RPMI8226 (cell line): ENCODE measurements at regions not wholly inside any gene's neighbourhood (a gene's known extent, or its start where the extent isn't known, plus 50 kb on each side); places are given as distances from the start of the nearest gene placed in this dataset.

Experiments
- DNase-seq: peaks from one replicate; pipeline ENCODE4 v3.0.0-alpha.2; 2015

DNA sequence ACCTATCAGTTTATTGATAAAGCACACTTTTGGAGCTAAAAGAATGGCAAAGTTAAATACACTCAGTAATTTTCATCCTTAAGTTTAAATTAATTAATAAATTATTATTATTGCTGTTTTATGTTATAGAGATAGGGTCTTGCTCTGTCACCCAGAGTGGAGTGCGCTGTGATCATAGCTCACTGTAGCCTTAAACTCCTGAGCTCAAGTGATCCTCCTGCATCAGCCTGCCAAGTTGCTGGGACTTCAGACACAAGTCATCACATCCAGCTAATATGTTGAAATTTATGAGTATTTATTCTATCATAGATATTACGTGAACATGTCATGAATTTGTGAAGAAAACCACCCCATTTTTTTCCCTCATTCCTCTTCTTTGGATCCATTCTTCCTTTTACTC, 64.2 kb downstream of the GJA1 start:
- no peak for DNase-seq

DNA sequence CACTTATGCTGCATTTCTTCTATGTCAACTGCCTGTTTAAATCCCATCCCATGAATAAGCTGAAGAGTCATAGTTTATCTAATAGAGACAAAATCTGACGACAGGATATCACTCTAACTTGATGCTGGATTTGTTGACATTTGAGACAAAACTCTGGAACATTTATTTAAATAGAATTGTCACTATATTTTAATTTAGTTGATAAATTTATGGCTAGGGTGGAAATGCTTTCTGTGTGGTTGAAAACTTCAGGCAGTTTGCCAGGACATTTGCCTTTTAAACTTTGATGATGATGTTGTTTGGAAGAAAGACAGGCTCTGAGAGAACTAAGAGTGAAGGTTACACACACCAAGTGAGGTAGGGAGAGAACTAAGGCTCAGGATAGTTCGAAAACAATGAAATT, 68.1 kb downstream of the GJA1 start:
- DNase-seq: no peak

DNA sequence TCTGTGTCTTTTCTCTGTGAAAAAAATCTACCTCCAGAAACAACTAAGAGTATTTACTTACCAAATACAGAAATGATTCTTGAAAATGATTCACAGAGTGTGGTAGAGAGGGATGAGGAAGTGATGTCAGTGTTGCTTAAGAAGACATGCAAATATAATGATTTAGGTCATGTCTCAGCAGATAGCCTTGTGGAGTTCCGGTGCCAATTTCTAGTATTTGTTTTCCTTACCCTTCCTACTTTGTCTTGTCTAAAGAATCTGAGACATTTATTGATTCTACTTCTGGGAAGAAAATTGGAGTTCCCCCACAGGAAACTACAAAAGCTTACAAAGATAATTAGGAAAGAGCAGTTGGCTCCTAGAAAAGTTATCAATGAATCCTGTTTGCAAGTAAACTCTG, 68.8 kb downstream of the GJA1 start:
- DNase-seq: no peak

DNA sequence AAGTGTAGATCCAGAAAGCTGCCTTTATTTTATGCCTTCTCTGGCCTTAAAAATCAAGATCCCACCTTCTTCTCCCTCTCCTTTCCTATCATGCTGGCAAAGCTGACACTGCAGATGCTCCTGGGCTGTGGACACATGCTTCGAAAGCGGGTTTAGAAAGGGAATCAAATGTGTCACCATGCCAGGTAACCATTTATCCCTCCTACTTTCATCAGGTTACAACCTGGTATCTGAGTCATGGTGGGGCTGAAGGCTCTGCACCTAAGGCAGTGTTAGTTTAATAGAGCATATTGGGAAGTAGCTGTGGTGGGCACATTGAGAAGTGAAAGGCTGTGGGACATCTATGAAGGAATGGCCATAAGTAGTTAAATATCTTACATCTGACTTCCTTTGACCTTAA, 69.8 kb downstream of the GJA1 start:
- no peak for DNase-seq

DNA sequence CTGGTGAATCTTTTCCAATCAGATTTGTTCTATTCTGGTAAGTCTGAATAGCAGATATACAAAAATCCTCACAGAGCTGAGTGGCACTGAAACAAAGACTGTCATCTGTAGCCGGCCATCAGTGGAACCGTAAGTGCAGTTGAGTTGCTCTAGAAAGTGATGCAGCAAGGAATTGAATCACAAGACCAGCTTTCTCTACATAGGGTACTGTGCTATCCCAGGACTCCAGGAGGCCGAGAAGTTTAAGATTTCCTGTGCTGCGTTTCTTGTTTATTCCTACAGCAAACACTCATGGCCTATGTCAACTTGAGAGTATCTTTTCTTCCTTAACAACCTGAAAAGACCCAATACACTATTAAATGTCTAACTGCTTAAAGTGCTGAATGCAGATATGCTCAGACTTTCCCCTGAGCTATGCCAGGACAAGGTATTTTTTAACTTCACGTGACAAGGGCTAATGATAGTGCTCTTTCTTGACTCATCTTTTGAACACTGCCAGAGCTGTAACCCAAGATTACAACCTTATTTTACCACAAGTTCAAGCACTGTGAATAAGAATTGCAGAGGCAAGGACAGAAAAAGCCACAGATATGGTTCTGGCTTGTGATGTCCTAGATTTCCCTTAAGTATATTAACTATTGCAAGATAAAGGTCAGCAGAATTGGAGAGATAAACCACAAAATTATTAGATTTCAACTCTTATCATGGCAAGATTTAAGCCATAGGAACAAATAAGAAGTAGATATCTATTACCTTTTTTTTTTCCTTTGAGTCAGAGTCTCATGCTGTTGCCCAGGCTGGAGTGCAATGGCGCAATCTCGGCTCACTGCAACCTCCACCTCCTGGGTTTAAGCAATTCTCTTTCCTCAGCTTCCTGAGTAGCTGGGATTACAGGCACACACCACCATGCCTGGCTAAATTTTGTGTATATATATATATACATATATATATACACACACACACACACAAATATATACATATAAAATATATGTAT, 71.6 kb downstream of the GJA1 start:
- no peak for DNase-seq

DNA sequence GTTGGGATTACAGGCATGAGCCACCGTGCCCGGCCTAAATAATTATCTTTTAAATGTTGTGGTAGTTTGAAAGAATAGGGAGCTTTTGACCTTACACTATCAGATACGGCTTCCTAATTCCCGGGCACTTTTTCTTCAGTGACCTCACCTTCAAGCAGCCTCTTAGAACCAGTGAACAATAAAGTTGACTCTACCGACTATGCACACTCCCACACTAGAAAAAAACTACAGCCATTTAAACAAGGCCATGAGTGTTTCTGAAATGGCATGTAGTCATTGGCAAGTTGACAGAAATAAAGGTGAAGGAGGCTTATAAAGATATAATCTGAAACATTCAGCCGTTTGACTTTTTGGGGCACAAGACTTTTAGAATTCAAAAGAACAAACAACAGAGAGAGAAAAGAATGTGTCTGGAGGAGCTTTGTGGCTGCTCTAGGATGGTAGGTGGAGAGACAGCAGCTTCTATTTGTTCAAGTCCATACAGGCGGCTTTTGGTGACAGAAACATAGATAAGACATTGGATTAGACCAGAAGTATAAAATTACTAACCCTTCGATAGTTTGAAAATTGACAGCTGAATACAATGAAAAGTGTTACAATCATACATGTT, 75.2 kb downstream of the GJA1 start:
- DNase-seq: no peak

DNA sequence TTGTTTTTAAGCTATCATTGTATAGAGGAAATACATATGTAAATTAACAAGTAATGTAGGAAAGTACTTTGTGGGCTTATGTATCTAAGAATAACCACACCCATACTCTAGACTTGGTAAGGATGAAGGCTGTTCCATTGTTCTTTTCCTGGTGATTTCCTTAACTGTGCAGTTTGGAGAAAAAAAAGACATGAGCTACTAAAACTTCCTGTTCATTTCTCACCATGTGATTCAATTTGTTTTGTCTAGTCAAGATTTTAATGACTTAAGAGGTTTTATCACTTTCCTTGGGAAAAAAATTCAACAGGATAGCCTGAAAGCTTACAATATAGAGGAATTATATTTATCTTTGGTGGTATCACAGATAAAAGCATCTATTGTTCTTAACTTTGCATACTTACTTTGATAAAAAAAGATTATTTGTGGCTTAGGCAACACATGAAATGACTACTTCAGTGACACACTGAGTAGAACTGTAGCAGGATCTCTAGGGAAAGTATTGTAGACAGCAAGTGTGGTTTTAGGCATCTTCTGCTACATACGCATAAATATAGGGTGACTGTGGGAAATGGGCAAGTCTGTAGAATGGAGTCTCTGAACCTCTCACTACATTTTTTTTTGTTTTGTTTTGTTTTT, 80.3 kb downstream of the GJA1 start:
- no peak for DNase-seq

DNA sequence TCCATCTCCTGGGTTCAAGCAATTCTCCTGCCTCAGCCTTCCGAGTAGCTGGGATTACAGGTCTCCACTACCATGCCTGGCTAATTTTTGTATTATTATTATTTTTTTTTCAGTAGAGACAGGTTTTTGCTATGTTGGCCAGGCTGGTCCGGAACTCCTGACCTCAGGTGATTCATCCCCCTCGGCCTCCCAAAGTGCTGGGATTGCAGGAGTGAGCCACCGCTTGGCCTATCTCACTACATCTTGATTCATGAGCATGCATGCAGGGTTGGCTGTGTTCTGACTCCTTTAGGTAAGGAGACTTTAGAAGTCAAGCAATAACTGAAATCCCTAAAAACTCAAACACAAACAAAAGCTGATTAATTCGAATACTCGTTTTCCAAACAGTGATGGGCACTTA, 80.9 kb downstream of the GJA1 start:
- DNase-seq: no peak

DNA sequence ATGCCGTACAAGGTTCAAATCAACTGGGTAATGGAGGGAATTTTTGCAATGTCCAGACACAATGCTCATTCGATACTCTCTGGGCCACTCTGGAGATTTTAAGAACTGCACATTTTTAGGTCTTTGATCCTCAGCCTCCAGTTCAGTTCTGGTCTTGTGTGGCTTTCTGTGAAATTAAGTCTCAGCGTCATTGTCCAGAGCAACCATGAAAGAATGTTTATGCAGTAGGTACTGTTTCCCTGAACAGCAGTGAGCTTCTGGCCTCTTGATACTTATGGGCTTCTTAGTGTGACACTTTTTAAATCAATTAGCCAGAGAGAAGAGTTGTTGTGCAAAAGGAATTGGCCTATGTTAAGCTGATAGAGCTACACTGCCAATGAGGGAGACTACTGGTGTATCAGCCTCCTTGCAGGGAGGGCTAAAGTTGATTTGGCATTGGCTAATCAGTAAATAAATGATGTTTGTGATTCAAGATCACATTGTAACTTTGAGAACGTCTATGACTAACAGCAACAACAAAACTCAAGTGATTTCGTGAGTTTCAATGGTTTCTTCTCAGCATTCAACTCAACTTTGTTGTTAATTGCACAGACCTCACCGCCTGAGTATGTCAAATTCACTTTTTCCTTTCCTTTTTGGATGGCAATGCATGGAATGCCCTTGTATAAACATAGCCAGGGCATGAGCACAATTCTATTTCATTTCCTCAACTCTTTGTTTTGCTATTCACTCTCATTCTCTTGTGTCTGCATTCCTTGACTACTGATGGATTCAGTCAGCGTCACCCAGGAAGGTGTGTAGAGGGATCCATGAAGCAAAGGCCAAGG, 85.1 kb downstream of the GJA1 start:
- DNase-seq: no peak

DNA sequence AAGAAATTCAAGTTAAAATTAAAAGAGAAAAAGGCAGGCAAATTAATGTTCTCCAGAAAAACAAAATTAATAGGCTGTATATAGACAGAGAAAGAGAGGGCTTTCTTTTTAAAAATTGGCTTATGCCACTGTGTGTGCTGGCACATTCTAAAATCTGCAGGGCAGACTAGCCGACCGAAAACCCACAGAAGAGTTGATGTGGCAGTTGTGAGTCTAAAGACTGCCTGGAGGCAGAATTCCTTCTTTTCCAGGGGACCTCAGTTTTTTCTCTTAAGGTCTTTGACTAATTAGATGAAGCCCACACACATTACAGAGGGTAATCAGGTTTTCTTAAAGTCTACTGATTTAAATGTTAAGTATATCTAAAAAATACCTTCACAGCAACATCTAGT, 85.7 kb downstream of the GJA1 start:
- no peak for DNase-seq

DNA sequence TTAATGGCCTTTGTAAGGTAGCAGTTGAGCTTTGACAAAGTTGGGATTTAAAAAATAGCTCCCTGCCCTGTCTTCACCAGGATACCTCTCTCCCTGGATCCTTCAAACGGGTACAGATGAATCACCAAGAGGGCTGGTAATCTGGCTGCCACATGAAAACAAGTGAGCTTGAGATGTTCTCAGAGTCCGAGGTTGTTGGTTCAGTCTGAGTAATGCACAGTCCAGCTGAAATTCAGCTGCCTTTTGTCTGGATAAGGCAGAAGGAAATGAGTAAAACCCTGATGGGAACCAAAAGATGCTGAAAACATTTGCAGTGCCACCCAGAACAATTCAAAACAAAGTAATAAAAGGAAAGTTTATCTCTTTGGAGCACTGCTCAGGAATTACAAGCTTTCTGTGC, 86.8 kb downstream of the GJA1 start:
- no peak for DNase-seq

DNA sequence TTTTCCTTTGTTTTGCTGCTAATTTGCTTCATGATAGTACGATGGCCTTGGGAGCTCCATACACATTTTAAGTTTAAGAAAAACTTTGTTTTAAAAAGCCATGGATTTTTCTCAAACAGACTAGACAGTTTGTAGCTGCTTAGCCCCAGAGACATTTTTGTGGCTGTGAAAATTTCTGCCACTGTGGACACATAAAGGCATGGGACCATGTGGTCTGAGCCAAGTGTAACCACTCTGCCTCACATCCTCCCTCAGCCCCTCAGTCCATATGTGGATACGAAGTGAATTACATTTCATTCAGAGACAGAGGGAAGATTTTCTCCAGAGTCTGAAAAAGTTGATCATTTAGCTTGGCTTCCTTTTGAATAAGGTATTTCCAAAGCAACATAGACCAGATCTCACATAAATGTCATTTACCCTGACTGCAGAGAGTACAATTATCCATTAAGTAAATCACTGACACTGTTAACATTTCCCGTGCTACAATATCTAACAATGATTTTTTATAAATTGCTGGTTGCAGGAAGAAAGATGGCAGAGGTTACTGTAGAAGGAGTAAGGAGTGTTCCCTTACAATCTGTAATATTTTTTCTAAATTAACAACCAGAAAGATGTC, 87.4 kb downstream of the GJA1 start:
- no peak for DNase-seq

DNA sequence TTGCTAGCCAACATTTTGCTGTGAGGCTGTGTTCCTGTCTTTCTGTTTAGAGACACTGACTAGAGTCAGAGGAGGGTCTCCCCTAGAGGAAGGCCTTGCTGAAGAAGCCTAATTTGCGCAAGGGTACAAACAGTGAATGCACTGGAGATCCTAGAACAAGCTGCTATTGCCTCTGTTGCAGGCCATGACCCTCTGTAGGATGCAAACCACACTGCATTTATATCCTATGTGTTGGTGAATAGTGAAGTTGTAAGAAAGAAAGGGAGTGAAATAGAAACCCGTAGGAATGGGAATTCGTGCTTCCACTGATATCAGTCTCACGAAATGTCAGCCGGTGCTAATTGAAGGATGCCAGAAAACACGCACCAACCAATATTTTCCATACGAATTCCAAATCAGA, 88.2 kb downstream of the GJA1 start:
- no peak for DNase-seq

DNA sequence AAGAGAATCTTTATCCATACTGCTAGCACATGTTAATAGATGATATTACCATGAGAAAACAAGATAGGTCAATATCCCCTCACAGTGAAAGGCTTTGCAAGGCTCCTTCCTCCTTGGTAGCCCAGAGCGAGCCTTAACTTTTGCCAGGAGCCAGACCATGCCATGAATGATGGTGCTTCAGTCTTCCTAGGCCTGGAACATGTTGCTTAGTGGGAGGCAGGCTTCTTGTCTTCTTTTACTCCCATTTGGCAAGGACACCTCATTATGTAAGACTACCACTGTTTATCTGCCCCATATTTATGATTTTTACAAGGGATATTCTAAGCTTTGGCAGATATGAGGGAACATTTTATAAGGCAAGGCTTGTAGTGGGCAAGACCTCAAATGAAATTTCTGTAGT, 90.8 kb downstream of the GJA1 start:
- no peak for DNase-seq

DNA sequence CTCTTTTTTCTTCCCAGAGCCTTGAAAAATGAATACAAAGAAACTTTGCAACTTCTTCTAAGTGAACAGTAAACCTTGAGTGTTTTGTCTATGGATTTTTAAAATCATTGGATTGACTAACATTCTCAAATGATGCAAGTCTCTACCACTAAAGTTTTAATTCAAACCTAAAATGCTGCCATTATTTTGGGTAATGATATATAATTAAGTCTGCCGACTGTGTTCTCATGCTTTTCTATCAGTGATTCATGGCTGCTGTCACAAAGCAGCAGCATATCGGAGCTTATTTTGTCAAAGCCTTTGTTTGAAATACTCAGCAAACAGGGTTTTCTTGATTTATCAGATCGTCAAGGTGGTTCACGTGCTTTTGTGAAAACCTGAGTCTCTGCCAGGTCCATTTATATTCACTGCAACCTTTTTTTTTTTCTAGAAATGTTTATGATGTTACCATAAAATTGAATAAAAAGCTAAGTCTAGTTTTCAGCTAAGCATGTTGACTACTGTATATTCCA, 96.3 kb downstream of the GJA1 start:
- DNase-seq: no peak

DNA sequence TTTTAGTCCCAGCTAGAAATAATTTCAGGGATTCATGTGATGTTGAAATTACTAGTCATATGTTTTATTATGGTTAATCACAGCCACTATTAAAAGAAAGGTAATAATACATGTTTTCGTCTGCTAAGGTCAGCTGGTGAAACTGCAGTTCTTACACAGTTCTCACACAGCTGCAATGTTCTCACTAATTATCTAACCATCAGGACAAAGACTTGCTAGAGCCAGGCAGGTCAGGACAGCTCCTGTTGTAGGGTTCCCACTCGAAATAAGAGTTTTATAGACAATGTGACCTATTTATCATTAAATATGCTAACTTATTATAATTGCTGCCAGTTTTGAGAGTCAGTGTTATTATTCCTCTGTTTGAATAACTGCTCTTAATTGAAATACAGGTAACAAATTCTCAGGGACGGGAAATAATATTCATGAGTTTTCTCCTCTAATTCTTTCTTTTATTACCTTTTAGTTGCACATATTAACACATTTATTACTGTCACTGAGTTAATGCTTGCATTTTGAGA, 97.9 kb downstream of the GJA1 start:
- DNase-seq: no peak

DNA sequence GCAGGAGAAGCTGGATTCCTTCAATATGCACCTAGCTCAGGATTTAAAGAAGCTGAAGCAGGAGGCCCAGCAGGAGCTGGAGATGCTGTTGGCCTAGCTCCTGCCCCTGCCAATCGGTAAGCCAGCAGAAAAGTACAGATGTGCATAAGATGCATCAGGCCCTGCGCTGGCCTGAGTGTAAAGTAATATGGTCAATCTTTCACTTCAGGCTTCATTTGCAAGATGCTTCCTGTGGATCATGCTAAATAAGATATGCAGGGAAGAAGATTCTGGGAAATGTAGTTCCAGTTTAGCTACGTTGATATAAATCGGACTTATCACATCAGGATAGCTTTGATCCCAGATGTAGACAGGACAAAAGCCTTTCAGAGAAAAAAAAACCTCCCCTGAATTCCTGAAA, 100.3 kb downstream of the GJA1 start:
- no peak for DNase-seq

DNA sequence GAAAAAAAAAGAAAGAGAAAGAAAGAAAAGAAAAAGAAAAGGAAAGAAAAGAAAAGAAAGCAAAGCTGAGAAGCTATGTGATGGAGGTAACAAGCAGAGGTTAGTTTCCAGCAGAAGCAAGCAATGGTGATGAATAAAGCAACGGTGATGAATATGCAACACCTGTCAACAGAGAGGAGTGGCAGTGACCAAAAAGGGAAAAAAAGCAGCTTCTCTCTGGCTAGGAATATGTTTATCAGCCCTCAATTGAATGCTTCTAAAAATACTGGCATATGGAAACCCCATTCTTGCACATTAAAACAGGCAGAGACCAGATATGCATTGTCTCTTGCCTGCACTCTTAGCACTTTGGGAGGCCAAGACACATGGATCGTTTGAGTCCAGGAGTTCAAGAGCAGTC, 100.9 kb downstream of the GJA1 start:
- DNase-seq: no peak

DNA sequence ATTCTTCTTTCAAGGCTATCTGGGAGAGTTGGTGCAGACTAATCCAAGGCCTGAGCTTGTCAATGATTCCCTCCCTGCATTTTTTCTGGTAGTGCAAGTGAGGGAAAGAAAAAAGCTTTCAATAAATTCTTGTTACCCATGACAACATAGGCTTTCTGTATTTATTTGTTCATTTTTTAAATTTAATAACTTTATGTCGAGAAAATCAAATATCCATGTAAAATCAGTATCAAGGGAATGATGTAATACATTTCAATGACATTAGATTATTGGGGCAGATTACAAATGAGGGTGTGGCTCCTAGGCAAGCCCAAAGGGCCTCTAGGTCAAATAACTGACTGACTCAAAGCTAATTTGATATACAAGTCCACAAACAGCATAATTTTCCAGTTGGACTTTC, 104.0 kb downstream of the GJA1 start:
- DNase-seq: no peak

DNA sequence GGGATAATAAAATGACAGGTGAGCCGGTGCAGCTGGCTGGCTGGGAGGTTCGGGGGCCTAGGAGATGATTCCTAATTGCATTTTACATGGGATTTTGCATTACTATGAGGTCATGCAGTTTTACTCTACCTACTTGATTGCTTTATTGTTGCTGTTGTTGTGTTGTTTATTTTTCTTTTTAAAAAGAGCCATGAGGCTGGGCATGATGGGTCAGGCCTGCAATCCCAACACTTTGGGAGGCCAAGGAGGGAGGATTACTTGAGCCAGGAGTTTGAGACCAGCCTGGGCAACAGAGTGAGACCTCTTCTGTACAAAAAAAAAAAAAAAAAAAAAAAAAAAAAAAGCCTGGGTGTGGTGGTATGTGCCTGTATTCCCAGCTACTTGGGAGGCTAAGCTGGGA, 104.8 kb downstream of the GJA1 start:
- DNase-seq: no peak

DNA sequence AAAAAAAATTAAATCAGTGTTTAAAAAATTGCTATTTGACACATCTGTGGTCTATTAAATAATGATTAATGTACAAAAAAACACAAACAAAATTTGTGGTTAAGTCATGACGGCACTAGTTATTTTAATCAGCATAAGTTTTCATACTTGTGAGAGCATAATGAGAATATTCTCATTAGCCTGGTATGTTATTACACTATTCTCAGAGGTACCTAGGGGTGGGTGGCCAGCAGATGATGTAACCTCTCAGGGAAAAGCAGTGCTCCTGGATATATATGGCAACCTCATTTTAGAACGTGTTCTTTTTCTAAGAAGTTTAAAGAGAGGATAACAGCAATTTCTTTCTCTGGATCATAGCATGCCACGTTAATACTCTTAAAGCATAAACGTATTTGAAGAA, 109.2 kb downstream of the GJA1 start:
- DNase-seq: no peak

DNA sequence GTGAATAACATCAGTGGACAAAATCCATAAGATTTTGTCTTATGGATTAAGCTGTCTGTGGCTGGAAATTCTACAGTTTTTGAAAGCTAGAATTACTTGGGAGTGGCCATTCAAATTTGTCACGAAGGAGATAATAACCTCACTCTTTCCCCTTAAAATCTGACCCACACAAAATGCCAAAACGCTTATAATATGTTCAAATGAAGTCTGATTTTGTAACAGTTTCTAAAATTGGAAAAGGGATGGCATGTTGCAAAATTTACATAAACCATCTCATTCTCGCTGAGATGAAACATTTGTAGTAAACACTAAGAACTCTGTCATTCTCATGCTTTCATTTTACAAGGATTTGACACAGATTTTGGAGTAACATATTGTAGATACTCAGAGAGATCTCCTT, 112.7 kb downstream of the GJA1 start:
- DNase-seq: no peak
